Parathyroid adenoma (tissue), 2 donors: ENCODE measurements at regions not wholly inside any gene's neighbourhood (a gene's known extent, or its start where the extent isn't known, plus 50 kb on each side); places are given as distances from the start of the nearest gene placed in this dataset.
"Not testable (repeated sequence)": the region's sequence is repeated elsewhere in the genome, so short reads cannot be mapped to it uniquely, and the experiment has no call there.

Source experiments
- H2AFZ ChIP-seq: fragments of 300-600 bp; sonication (generic); one replicate; pipeline ENCODE4 v1.7.0; 2017; ENCODE audit warnings: antibody characterized with exemption, mild to moderate bottlenecking
- H3K27ac ChIP-seq: fragments of 300-600 bp; sonication (generic); one replicate; pipeline ENCODE4 v1.7.0; 2017
- H3K27me3 ChIP-seq: fragments of 300-600 bp; sonication (generic); one replicate; pipeline ENCODE4 v1.7.0; 2017; ENCODE audit warnings: low read length; ENCODE audit not compliant: control insufficient read depth, insufficient read depth
- H3K36me3 ChIP-seq: fragments of 300-600 bp; sonication (generic); one replicate; pipeline ENCODE4 v1.7.0; 2017; ENCODE audit warnings: low read length; ENCODE audit not compliant: control insufficient read depth, insufficient read depth
- H3K4me1 ChIP-seq: fragments of 300-600 bp; sonication (generic); one replicate; pipeline ENCODE4 v1.7.0; 2017; ENCODE audit warnings: control low read depth
- H3K4me2 ChIP-seq: fragments of 300-600 bp; sonication (generic); one replicate; pipeline ENCODE4 v1.7.0; 2017; ENCODE audit warnings: low read length
- H3K4me3 ChIP-seq: fragments of 300-600 bp; sonication (generic); one replicate; pipeline ENCODE4 v1.7.0; 2017; ENCODE audit warnings: low read depth, low read length
- H3K79me2 ChIP-seq: fragments of 300-600 bp; sonication (generic); one replicate; pipeline ENCODE4 v1.7.0; 2017; ENCODE audit warnings: control low read depth
- H3K9ac ChIP-seq: fragments of 300-600 bp; sonication (generic); one replicate; pipeline ENCODE4 v1.7.0; 2017; ENCODE audit warnings: mild to moderate bottlenecking
- H3K9me3 ChIP-seq: fragments of 300-600 bp; sonication (generic); one replicate; pipeline ENCODE4 v1.7.0; 2017; ENCODE audit warnings: low read length; ENCODE audit not compliant: control insufficient read depth
- CTCF ChIP-seq: fragments of 300-600 bp; sonication (generic); IDR thresholded peaks from one replicate; pipeline ENCODE4 v1.7.0; 2017; ENCODE audit warnings: antibody characterized with exemption, mild to moderate bottlenecking
- donor health status: primary hyperparathyroidism.

- Histone ChIP-seq H2AFZ (no peak overlapping the region), H3K79me2 (no peaks in the 10 kb centered on the region), H3K9me3 (no peaks in the 10 kb centered on the region), H3K9ac (no peak overlapping the region), H3K4me1 (no peaks in the 10 kb centered on the region), H3K4me3 (no peak overlapping the region), H3K27ac (no peak overlapping the region), H3K36me3 (no peaks in the 10 kb centered on the region), H3K4me2 (no peak overlapping the region), H3K27me3 (no peaks in the 10 kb centered on the region)
- no peak for TF ChIP-seq CTCF
These were observed 118.7 kb upstream of the ZBTB40 start for GRCh38 chr1:22332795-22333499.

- no peak overlapping the region for H3K9ac ChIP-seq
- no peaks in the 10 kb centered on the region for H3K9me3 ChIP-seq
- H3K27me3 ChIP-seq = no peaks in the 10 kb centered on the region
- H3K79me2 ChIP-seq = no peaks in the 10 kb centered on the region
- no peak overlapping the region for H3K4me3 ChIP-seq
- no peaks in the 10 kb centered on the region for H3K36me3 ChIP-seq
- H3K27ac ChIP-seq = no peak overlapping the region
- no peaks in the 10 kb centered on the region for H3K4me1 ChIP-seq
- H3K4me2 ChIP-seq = no peak overlapping the region
- H2AFZ ChIP-seq = no peak overlapping the region
- no peak for TF ChIP-seq CTCF
These were observed 118.0 kb upstream of the ZBTB40 start for GRCh38 chr1:22333516-22334121.

GRCh38 chr1:22334860-22335550 lies 116.6 kb upstream of the ZBTB40 start:
- no peak overlapping the region for H3K27ac ChIP-seq
- H3K79me2 ChIP-seq = no peaks in the 10 kb centered on the region
- H3K27me3 ChIP-seq = no peaks in the 10 kb centered on the region
- H3K9me3 ChIP-seq = no peaks in the 10 kb centered on the region
- no peak for TF ChIP-seq CTCF
- H3K4me3 ChIP-seq = no peak overlapping the region
- no peak overlapping the region for H2AFZ ChIP-seq
- H3K9ac ChIP-seq = no peak overlapping the region
- H3K4me1 ChIP-seq = no peaks in the 10 kb centered on the region
- no peak overlapping the region for H3K4me2 ChIP-seq
- H3K36me3 ChIP-seq = no peaks in the 10 kb centered on the region

GRCh38 chr1:22336274-22336673 lies 115.4 kb upstream of the ZBTB40 start:
- not testable (repeated sequence) for H2AFZ ChIP-seq, H3K4me3 ChIP-seq, H3K4me2 ChIP-seq, H3K27me3 ChIP-seq, H3K4me1 ChIP-seq, H3K79me2 ChIP-seq, H3K9me3 ChIP-seq, H3K36me3 ChIP-seq, H3K27ac ChIP-seq, H3K9ac ChIP-seq

- not testable (repeated sequence) for H3K4me1 ChIP-seq, H3K4me2 ChIP-seq, H2AFZ ChIP-seq, H3K36me3 ChIP-seq, H3K27ac ChIP-seq, H3K9ac ChIP-seq, H3K9me3 ChIP-seq, H3K79me2 ChIP-seq, H3K4me3 ChIP-seq, H3K27me3 ChIP-seq
These were observed 114.7 kb upstream of the ZBTB40 start for GRCh38 chr1:22336696-22337545.
